ENCODE measurements at regions not wholly inside any gene's neighbourhood (a gene's known extent, or its start where the extent isn't known, plus 50 kb on each side); places are given as distances from the start of the nearest gene placed in this dataset.

DNA sequence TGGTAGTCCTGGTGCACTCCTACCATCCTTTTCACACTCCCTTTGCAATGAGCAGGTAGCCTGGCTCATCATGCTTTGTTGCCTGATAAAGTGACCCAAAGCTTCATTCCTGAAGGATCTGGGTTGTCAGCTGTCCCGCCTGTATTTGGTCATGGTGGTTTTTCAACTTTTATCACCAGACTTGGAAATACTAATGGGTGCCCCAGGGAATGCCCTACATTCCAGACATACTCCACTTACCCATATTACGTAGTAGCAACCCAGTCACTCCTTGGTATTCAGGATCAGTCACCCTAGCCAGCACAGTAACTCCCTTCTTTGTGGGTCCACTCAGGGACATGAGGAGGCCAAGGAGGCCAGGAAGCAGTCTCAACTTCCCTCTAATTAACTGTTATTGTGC lies 199.2 kb downstream of the MAFB start:
- no peak overlapping the region for H3K27ac Mint-ChIP-seq
- ATAC-seq (no peak), DNase-seq (ENCODE audit: low spot score) (no peak)
- no peak overlapping the region for H3K4me3 Mint-ChIP-seq
- peaks cover 2% of the 10 kb centered on the region; the same call in 1 of the 2 replicates for H3K36me3 Mint-ChIP-seq
- H3K4me1 Mint-ChIP-seq: peaks cover 4% of the 10 kb centered on the region
- TF ChIP-seq ZNF423 (CRISPR knock-in tag; IDR thresholded peaks at IDR 0.05) (no peak), NFE2L1 (CRISPR knock-in tag; IDR thresholded peaks at IDR 0.05) (no peak), PRRX2 (CRISPR knock-in tag; IDR thresholded peaks at IDR 0.05) (no peak), USF1 (CRISPR knock-in tag; IDR thresholded peaks at IDR 0.05) (no peak), ERG (CRISPR knock-in tag; IDR thresholded peaks at IDR 0.05) (no peak), TCF7 (CRISPR knock-in tag; IDR thresholded peaks at IDR 0.05; ENCODE audit: low read depth) (no peak), ZNF396 (CRISPR knock-in tag; IDR thresholded peaks at IDR 0.05; ENCODE audit: borderline replicate concordance) (no peak), E2F5 (CRISPR knock-in tag; IDR thresholded peaks at IDR 0.05) (no peak), ZNF671 (CRISPR knock-in tag; IDR thresholded peaks at IDR 0.05) (no peak), ATF2 (CRISPR knock-in tag; IDR thresholded peaks at IDR 0.05; ENCODE audit: borderline replicate concordance, low read depth) (no peak), ZMAT4 (CRISPR knock-in tag; IDR thresholded peaks at IDR 0.05) (no peak), ZBTB43 (CRISPR knock-in tag; IDR thresholded peaks at IDR 0.05) (no peak), PRDM15 (CRISPR knock-in tag; IDR thresholded peaks at IDR 0.05) (no peak), USF2 (CRISPR knock-in tag; IDR thresholded peaks at IDR 0.05) (no peak), ATF1 (CRISPR knock-in tag; IDR thresholded peaks at IDR 0.05) (no peak), IRF2 (CRISPR knock-in tag; IDR thresholded peaks at IDR 0.05; ENCODE audit: borderline replicate concordance, low read depth) (no peak), NFATC4 (CRISPR knock-in tag; IDR thresholded peaks at IDR 0.05) (no peak)
- ChIA-PET POLR2A (no interaction called here), CTCF (no interaction called here)
- H3K9me3 Mint-ChIP-seq: peaks cover 3% of the 10 kb centered on the region; the same call in 1 of the 2 replicates
- no peaks in the 10 kb centered on the region for H3K27me3 Mint-ChIP-seq (ENCODE audit: low read depth)

All from WTC11 (cell line).